ENCODE measurements at regions not wholly inside any gene's neighbourhood (a gene's known extent, or its start where the extent isn't known, plus 50 kb on each side); places are given as distances from the start of the nearest gene placed in this dataset.
A peak's percentile ranks its signal among the peaks of the same experiment; 100 is the strongest.

DNA sequence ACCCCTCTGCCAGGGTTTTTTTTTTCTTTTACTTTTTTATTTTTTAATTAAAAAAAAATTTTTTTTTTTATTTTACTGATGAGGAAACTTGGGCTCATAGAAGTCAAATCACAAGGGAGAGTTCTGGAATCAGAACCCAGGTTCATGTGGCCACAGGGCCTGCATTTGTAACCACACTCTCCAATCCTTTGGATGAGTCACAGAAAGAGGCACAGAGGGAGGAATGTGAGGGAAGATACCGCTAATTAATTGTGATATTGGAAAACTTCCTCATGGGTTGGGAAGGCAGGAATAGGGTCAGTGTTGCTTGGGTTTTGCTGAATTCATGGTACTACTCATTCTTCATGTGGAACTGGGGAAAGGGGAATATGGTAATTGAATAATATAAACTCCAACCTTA is 132.9 kb upstream of the SLC6A11 start:
- H3K9me3 ChIP-seq = no peaks in the 10 kb centered on the region
- TF ChIP-seq EHMT2 (IDR thresholded peaks at IDR 0.05; ENCODE audit: low read depth) (no peak), JUN (IDR thresholded peaks at IDR 0.05) (no peak), TFCP2L1 (CRISPR knock-in tag; IDR thresholded peaks at IDR 0.05) (no peak), RFX5 (IDR thresholded peaks at IDR 0.05) (no peak), EHF (CRISPR knock-in tag; IDR thresholded peaks at IDR 0.05) (no peak), RAD21 (conservative IDR thresholded peaks at IDR 0.05 in 1 of 2, IDR thresholded peaks at IDR 0.05 in 1 of 2) (no peak), CBX8 (IDR thresholded peaks at IDR 0.05) (no peak), SMC3 (IDR thresholded peaks at IDR 0.05) (no peak), JUNB (IDR thresholded peaks at IDR 0.05) (no peak), HMGXB4 (CRISPR knock-in tag; IDR thresholded peaks at IDR 0.05; ENCODE audit: borderline replicate concordance) (no peak), MAZ (IDR thresholded peaks at IDR 0.05; ENCODE audit: borderline replicate concordance, low read depth, low read length) (no peak)
- CTCF ChIA-PET = interaction anchor here (0.7 to 1.8 kb wide), 2 partner anchors 17 to 55 kb away, joined by 3 read pairs; no protein-coding TSS in a partner anchor
- no peak for ATAC-seq
- H3K4me3 ChIP-seq = no peak overlapping the region
- H3K4me2 ChIP-seq = no peak overlapping the region
- POLR2A ChIA-PET = no interaction called here
- H3K27ac ChIP-seq = no peak overlapping the region
- no peak for DNase-seq (ENCODE audit: low read depth in 1 of 2, low spot score in 1 of 2)
- 0% methylated on average over 1 of the region's 1 CpG for WGBS (ENCODE audit: missing lambda C conversion rate)
- H3K4me1 ChIP-seq = no peaks in the 10 kb centered on the region
- no peak for FAIRE-seq

DNA sequence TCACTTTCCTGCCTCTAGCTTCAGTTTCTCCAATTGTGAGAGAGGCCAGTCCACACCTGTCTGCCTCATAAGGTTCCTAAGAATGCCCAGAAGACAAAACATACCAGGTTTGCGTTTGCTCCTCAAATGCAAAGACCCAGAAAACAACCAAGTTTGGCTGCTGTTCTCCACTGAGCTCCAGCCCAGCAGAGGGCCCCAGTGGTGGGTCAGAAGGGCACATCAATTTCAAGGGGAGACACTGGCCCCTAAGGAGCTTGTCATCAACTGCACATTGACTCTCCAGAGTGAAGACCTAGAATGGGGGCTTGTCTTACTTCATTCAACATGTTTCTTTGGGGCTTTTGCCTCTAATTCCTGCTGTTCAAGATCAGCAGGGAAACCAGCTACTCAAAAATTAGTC is 127.9 kb upstream of the SLC6A11 start:
- Histone ChIP-seq H3K4me2 (no peak overlapping the region), H3K9me3 (no peaks in the 10 kb centered on the region), H3K4me3 (no peak overlapping the region), H3K4me1 (no peaks in the 10 kb centered on the region), H3K27ac (no peak overlapping the region)
- ATAC-seq = no peak
- WGBS (ENCODE audit: missing lambda C conversion rate) = 0% methylated on average over 1 of the region's 1 CpG
- TF ChIP-seq RFX5 (IDR thresholded peaks at IDR 0.05) = no peak
- no peak for FAIRE-seq
- DNase-seq (ENCODE audit: low read depth in 1 of 2, low spot score in 1 of 2) = no peak
- CTCF ChIA-PET = interaction anchor here (0.6 to 1.6 kb wide), 5 partner anchors 9 to 1996 kb away, joined by 3 to 4 read pairs (median 4); no protein-coding TSS in a partner anchor
- POLR2A ChIA-PET = no interaction called here

DNA sequence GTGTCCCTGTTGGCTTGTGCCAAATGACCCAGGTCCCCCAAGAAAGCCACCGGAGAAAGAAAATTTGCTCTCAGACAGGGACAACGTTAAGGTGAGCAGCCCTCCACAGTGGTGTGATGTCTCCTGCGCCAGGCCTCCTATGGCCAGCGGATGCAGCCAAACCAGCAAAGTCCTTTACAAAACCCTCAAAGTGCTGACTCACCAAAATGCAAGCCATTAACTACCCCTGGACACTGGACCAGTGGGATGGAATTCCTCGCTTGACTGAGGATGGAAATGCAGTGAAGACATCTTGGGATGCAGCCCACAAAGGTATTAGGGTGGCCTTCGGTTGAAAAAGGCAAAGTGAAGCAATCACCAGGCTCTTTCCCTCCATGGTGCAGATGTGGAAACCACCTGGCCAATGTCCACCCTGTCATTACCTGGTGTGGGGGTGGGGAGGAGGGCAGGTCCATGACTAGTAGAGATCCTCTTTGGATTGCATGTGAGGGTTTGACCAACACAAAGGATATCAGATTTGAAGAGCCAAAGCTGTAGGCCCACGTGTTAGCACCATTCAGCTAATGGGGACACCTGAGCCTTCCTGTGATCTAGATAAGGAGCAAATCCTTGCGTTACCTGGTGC is 127.4 kb upstream of the SLC6A11 start:
- no peak for FAIRE-seq
- CTCF ChIA-PET = interaction anchor here (1.0 to 1.6 kb wide), 3 partner anchors 11 to 72 kb away, joined by 4 read pairs; no protein-coding TSS in a partner anchor

DNA sequence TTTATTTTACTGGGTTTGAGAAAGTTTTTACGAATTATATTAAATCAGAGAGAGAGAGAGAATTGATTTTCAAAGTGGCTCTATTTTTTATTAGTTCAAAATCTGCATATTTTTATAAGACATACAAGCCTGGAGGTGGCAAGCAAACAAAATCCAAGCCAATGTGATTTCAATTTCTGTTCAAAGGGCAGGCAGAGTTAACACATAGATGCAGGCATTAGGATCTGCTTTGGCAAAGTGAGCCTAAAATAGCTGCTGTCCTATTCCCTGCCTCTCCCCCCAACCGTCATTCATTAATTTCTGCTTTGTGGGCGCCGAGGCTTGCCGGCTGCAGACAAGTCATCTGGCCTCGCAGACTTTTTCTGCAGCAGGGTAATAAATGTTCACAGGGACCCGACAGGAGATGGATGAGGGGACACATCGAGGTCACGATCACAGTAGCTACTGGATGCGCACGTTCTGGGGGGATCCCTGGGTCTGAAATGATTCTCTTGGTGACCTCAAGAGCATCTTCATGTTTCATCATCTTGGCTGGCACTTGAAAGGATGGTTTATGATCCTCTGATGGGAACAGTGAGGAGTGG is 123.9 kb upstream of the SLC6A11 start:
- no peak for FAIRE-seq
- no peak overlapping the region for H3K4me2 ChIP-seq
- WGBS (ENCODE audit: missing lambda C conversion rate) = 37% methylated on average over 11 of the region's 11 CpGs
- ChIA-PET POLR2A (no interaction called here), CTCF (interaction anchor here (0.7 kb wide), 1 partner anchor 47 kb away, joined by 3 read pairs; no protein-coding TSS in a partner anchor)
- no peak overlapping the region for H3K4me3 ChIP-seq
- H3K4me1 ChIP-seq = no peaks in the 10 kb centered on the region
- no peak overlapping the region for H3K27ac ChIP-seq
- no peak for DNase-seq (ENCODE audit: low read depth in 1 of 2, low spot score in 1 of 2)
- TF ChIP-seq MYC (IDR thresholded peaks at IDR 0.05; ENCODE audit: borderline replicate concordance, low read length) = no peak
- no peak for TF ChIP-seq NR3C1 (IDR thresholded peaks at IDR 0.05)
- TF ChIP-seq KDM5A (IDR thresholded peaks at IDR 0.05) = no peak
- no peak for TF ChIP-seq CBX2 (IDR thresholded peaks at IDR 0.05; ENCODE audit: borderline replicate concordance, low read depth)
- TF ChIP-seq CHD4 (IDR thresholded peaks at IDR 0.05; ENCODE audit: borderline replicate concordance) = no peak
- TF ChIP-seq SMC3 (IDR thresholded peaks at IDR 0.05) = no peak
- no peak for TF ChIP-seq ZC3H11A (IDR thresholded peaks at IDR 0.05)
- TF ChIP-seq MAX (IDR thresholded peaks at IDR 0.05) = no peak
- no peak for ATAC-seq
- H3K9me3 ChIP-seq = no peaks in the 10 kb centered on the region

More for the DNA sequence above, 127.4 kb upstream of the SLC6A11 start:
- POLR2A ChIA-PET = no interaction called here
- ATAC-seq (no peak), DNase-seq (ENCODE audit: low read depth in 1 of 2, low spot score in 1 of 2) (no peak)
- Histone ChIP-seq H3K27ac (no peak overlapping the region), H3K4me1 (no peaks in the 10 kb centered on the region), H3K9me3 (no peaks in the 10 kb centered on the region), H3K4me2 (no peak overlapping the region), H3K4me3 (no peak overlapping the region)
- 41% methylated on average over 8 of the region's 8 CpGs for WGBS (ENCODE audit: missing lambda C conversion rate)
- TF ChIP-seq MAFK (IDR thresholded peaks at IDR 0.05; ENCODE audit: partially characterized antibody) = peak; percentile 91
- no peak for TF ChIP-seq HOXA7 (CRISPR knock-in tag; IDR thresholded peaks at IDR 0.05)
